ENCODE measurements at regions not wholly inside any gene's neighbourhood (a gene's known extent, or its start where the extent isn't known, plus 50 kb on each side); places are given as distances from the start of the nearest gene placed in this dataset.

GRCh38 chr12:72084061-72084460 lies 145.4 kb downstream of the TPH2 start:
- TF ChIP-seq EZH2 (IDR thresholded peaks at IDR 0.05; ENCODE audit: low read length, missing control alignments) (no peak), CTCF (conservative IDR thresholded peaks at IDR 0.05 in 1 of 2, IDR thresholded peaks at IDR 0.05 in 1 of 2; ENCODE audit: low read depth in 1 of 2, low read length in 2 of 2) (no peak)

Data from fibroblast of lung (primary cell).